ENCODE measurements at regions not wholly inside any gene's neighbourhood (a gene's known extent, or its start where the extent isn't known, plus 50 kb on each side); places are given as distances from the start of the nearest gene placed in this dataset.

- TF ChIP-seq CTCF (IDR thresholded peaks at IDR 0.05; ENCODE audit: unreplicated experiment in 3 of 3) = no peak
- peaks cover 18% of the 10 kb centered on the region for H3K27me3 Mint-ChIP-seq (ENCODE audit: low read depth)
- H3K36me3 Mint-ChIP-seq (ENCODE audit: low read depth) = no peaks in the 10 kb centered on the region
- H3K27ac Mint-ChIP-seq = no peak overlapping the region
- no peak overlapping the region for H3K4me3 Mint-ChIP-seq
- H3K4me1 Mint-ChIP-seq = peaks cover 7% of the 10 kb centered on the region
- peaks cover 2% of the 10 kb centered on the region for H3K9me3 Mint-ChIP-seq
Measured at GRCh38 chr1:5740865-5741860, 251.1 kb downstream of the NPHP4 start.

GRCh38 chr1:5740450-5740849, 251.8 kb downstream of the NPHP4 start:
- Mint-ChIP-seq H3K4me1 (peaks cover 7% of the 10 kb centered on the region), H3K9me3 (peaks cover 2% of the 10 kb centered on the region), H3K36me3 (ENCODE audit: low read depth) (no peaks in the 10 kb centered on the region), H3K27me3 (ENCODE audit: low read depth) (peaks cover 14% of the 10 kb centered on the region), H3K27ac (no peak overlapping the region), H3K4me3 (no peak overlapping the region)
- TF ChIP-seq CTCF (IDR thresholded peaks at IDR 0.05; ENCODE audit: unreplicated experiment in 3 of 3) = no peak

- no peaks in the 10 kb centered on the region for H3K36me3 Mint-ChIP-seq (ENCODE audit: low read depth)
- no peak overlapping the region for H3K27ac Mint-ChIP-seq
- H3K4me3 Mint-ChIP-seq = no peak overlapping the region
- peaks cover 3% of the 10 kb centered on the region for H3K4me1 Mint-ChIP-seq
- no peak for TF ChIP-seq CTCF (IDR thresholded peaks at IDR 0.05; ENCODE audit: unreplicated experiment in 3 of 3)
- H3K9me3 Mint-ChIP-seq = peaks cover 2% of the 10 kb centered on the region
- peaks cover 11% of the 10 kb centered on the region for H3K27me3 Mint-ChIP-seq (ENCODE audit: low read depth)
Measured at GRCh38 chr1:5739561-5740078, 252.6 kb downstream of the NPHP4 start.

GRCh38 chr1:5738911-5739462, 253.2 kb downstream of the NPHP4 start:
- Mint-ChIP-seq H3K27ac (no peak overlapping the region), H3K4me3 (no peak overlapping the region), H3K9me3 (peaks cover 2% of the 10 kb centered on the region), H3K27me3 (ENCODE audit: low read depth) (peaks cover 9% of the 10 kb centered on the region), H3K36me3 (ENCODE audit: low read depth) (no peaks in the 10 kb centered on the region), H3K4me1 (no peaks in the 10 kb centered on the region)
- no peak for TF ChIP-seq CTCF (IDR thresholded peaks at IDR 0.05; ENCODE audit: unreplicated experiment in 3 of 3)

- peaks cover 2% of the 10 kb centered on the region for H3K9me3 Mint-ChIP-seq
- H3K4me1 Mint-ChIP-seq = no peaks in the 10 kb centered on the region
- no peak overlapping the region for H3K4me3 Mint-ChIP-seq
- no peak for TF ChIP-seq CTCF (IDR thresholded peaks at IDR 0.05; ENCODE audit: unreplicated experiment in 3 of 3)
- H3K36me3 Mint-ChIP-seq (ENCODE audit: low read depth) = no peaks in the 10 kb centered on the region
- H3K27ac Mint-ChIP-seq = no peak overlapping the region
- H3K27me3 Mint-ChIP-seq (ENCODE audit: low read depth) = peaks cover 11% of the 10 kb centered on the region
Measured at GRCh38 chr1:5737081-5737480, 255.1 kb downstream of the NPHP4 start.
